ENCODE measurements at regions not wholly inside any gene's neighbourhood (a gene's known extent, or its start where the extent isn't known, plus 50 kb on each side); places are given as distances from the start of the nearest gene placed in this dataset.

DNA sequence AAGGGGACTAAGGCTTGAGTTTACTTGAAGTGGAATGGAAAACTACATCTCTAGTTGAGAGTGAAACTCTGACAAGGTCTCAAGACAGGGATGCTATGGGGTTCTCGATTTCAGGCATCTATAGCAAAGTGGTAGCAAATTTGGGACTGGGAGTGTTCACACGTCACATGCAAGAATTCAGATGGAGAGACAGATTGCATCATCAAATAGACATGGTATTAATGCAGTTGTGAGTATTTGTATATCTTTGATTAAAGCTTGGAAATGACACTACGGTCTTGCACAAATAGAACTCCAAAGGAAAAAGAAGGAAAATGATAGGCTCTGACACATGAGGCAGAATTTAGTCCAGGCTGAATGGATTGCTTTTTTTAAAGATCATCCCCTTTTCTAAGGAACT, 1061.6 kb upstream of the FANCL start:
- TF ChIP-seq CTCF (IDR thresholded peaks at IDR 0.05; ENCODE audit: control insufficient read depth, extremely low read depth, insufficient read depth), result no peak
- DNase-seq (ENCODE audit: low read depth), result no peak

GRCh38 chr2:59301466-59302402, 1060.6 kb upstream of the FANCL start:
- DNase-seq (ENCODE audit: low read depth), result peak; percentile 1
- peak; percentile 47 for TF ChIP-seq CTCF (IDR thresholded peaks at IDR 0.05; ENCODE audit: control insufficient read depth, extremely low read depth, insufficient read depth)
- H3K4me3 ChIP-seq (ENCODE audit: low read depth, low read length), result no peak overlapping the region

More for the DNA sequence above, 1061.6 kb upstream of the FANCL start:
- no peak overlapping the region for H3K4me3 ChIP-seq (ENCODE audit: low read depth, low read length)

- TF ChIP-seq CTCF (IDR thresholded peaks at IDR 0.05; ENCODE audit: control insufficient read depth, extremely low read depth, insufficient read depth), result no peak
- no peak overlapping the region for H3K4me3 ChIP-seq (ENCODE audit: low read depth, low read length)
- no peak for DNase-seq (ENCODE audit: low read depth)
Measured at GRCh38 chr2:59297816-59298215, 1056.7 kb upstream of the FANCL start.

- DNase-seq (ENCODE audit: low read depth), result no peak
- H3K4me3 ChIP-seq (ENCODE audit: low read depth, low read length), result no peak overlapping the region
- TF ChIP-seq CTCF (IDR thresholded peaks at IDR 0.05; ENCODE audit: control insufficient read depth, extremely low read depth, insufficient read depth), result no peak
Measured at GRCh38 chr2:59296279-59296678, 1055.2 kb upstream of the FANCL start.

GRCh38 chr2:59295524-59296162, 1054.5 kb upstream of the FANCL start:
- no peak for DNase-seq (ENCODE audit: low read depth)
- no peak for TF ChIP-seq CTCF (IDR thresholded peaks at IDR 0.05; ENCODE audit: control insufficient read depth, extremely low read depth, insufficient read depth)

GRCh38 chr2:59288771-59289170, 1047.6 kb upstream of the FANCL start:
- no peak for DNase-seq (ENCODE audit: low read depth)
- TF ChIP-seq CTCF (IDR thresholded peaks at IDR 0.05; ENCODE audit: control insufficient read depth, extremely low read depth, insufficient read depth), result no peak
- no peak overlapping the region for H3K4me3 ChIP-seq (ENCODE audit: low read depth, low read length)

More at GRCh38 chr2:59295524-59296162, 1054.5 kb upstream of the FANCL start:
- no peak overlapping the region for H3K4me3 ChIP-seq (ENCODE audit: low read depth, low read length)
